GM10248 (cell line): ENCODE measurements at regions not wholly inside any gene's neighbourhood (a gene's known extent, or its start where the extent isn't known, plus 50 kb on each side); places are given as distances from the start of the nearest gene placed in this dataset.

ENCODE experiments used
- CTCF ChIA-PET: fragments of 300-600 bp; sonication (Branson Sonifier 250); formaldehyde crosslinking; extraction: SDS; loops from one replicate; lab custom pipeline; 2021; ENCODE audit warnings: antibody characterized with exemption; lab: Yijun Ruan, JAX
- POLR2A ChIA-PET: fragments of 350-650 bp; sonication (Branson Sonifier 250); formaldehyde crosslinking; extraction: SDS; loops from one replicate; lab custom pipeline; 2020; ENCODE audit warnings: antibody characterized with exemption; lab: Yijun Ruan, JAX
- DNase-seq: peaks from one replicate; pipeline ENCODE4 v3.0.0; 2012; ENCODE audit errors: extremely low spot score
- TF ChIP-seq, protein P1 (sequence below): IDR thresholded peaks from 2 replicates; pipeline ENCODE4 v1.5.1; 2012; ENCODE audit warnings: mild to moderate bottlenecking, low read depth; ENCODE audit errors: extremely low read depth, missing control alignments, control extremely low read depth

DNA sequence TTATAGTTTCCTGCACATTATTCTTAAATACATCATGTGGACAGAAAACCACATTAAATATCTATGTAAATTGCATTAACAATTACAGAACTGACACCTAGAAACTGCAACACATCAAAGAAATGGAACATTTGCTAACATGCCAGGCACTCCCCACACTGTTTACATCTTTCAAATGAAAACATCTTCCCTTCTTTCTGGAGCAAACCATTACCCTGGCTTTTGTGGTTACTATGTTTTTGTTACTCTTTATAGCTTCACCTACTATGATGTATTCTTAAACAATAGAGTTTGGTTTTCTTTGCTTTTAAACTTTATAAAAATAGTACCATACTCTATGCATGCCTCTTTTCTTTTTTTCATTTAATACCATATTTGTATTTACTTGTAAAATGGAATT lies 1894.5 kb upstream of the CELF4 start:
- no peak for DNase-seq
- CTCF ChIA-PET, result no interaction called here
- TF ChIP-seq, protein P1, sequence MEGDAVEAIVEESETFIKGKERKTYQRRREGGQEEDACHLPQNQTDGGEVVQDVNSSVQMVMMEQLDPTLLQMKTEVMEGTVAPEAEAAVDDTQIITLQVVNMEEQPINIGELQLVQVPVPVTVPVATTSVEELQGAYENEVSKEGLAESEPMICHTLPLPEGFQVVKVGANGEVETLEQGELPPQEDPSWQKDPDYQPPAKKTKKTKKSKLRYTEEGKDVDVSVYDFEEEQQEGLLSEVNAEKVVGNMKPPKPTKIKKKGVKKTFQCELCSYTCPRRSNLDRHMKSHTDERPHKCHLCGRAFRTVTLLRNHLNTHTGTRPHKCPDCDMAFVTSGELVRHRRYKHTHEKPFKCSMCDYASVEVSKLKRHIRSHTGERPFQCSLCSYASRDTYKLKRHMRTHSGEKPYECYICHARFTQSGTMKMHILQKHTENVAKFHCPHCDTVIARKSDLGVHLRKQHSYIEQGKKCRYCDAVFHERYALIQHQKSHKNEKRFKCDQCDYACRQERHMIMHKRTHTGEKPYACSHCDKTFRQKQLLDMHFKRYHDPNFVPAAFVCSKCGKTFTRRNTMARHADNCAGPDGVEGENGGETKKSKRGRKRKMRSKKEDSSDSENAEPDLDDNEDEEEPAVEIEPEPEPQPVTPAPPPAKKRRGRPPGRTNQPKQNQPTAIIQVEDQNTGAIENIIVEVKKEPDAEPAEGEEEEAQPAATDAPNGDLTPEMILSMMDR, result no peak
- POLR2A ChIA-PET, result no interaction called here

DNA sequence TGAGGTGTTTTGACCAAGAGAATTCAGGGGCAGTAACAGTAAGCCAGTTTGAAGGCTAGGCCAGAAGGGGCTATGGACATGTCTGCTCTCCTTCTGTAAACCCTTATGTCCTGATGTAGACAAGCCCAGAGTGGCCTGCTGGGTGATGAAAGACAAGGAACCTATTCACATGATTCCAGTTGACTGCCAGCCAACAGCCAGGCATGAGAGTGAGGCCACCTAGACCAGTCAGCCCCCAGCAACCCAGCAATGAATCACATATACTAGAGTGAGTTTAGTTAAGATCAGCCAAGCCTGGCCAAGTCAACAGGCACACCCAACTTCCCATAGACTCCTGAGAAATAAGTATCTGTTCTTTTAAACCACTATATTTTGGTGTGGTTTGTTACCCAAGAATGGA lies 1889.7 kb upstream of the CELF4 start:
- POLR2A ChIA-PET, result no interaction called here
- TF ChIP-seq, protein P1, result no peak
- DNase-seq, result no peak
- CTCF ChIA-PET, result no interaction called here

DNA sequence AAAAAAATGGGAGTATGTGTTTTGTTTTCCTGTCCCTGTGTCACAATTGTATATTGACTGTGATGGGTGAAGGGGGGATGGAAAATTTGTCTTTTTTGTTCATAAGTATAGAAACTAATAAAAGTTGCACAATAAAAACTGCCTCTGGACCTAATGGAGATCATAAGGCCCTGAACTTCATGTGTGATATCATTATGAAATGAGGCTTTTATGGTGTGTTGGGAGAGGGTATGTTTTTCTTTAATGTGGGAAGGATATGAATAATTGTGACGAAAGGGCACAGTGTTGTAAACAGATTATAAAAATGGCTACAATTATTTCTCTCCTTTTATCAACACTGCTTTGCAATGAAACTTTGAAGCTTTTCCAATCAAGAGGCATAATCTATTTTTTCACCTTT lies 1889.3 kb upstream of the CELF4 start:
- ChIA-PET POLR2A (no interaction called here), CTCF (no interaction called here)
- TF ChIP-seq, protein P1, result no peak
- no peak for DNase-seq

DNA sequence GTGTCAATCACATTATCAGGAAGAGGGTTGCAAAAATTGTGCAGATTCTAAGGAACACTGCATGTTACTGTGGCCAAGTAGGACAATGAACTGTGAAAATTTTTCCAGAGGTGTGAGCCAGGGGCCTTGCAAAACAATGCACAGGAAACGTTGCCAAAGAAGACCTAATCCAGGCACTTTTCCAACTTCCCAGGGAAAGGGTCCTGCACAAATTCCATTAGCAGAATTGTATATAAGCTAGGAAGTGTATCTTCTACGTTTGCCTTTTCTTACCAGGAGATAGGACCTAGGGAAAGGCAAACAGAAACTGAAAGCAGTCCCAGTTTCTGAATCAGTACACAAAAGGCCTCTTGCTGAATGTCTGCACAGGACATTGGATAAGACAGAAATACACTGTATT lies 1888.3 kb upstream of the CELF4 start:
- DNase-seq, result no peak
- TF ChIP-seq, protein P1, result no peak
- ChIA-PET POLR2A (no interaction called here), CTCF (no interaction called here)

DNA sequence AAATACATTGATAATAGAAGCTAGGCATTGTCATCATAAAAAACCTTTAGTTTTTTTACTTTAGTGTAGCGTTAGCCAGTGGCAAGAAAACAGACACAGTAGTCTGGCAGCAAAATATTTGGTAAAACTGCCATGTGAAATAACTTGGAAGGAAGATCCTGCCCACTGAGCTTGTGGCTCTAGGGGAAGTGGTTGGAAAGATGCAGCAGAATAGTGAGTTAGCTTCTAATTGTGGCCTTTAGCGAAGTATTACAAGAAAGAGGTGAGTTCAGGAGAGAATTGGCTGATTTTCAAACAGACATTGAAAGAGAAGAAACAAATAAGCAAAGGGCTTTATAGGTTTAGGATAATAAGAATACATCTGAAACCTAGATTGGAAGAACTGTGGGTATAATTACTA lies 1887.8 kb upstream of the CELF4 start:
- DNase-seq, result no peak
- TF ChIP-seq, protein P1, result no peak
- POLR2A ChIA-PET, result no interaction called here
- CTCF ChIA-PET, result no interaction called here

DNA sequence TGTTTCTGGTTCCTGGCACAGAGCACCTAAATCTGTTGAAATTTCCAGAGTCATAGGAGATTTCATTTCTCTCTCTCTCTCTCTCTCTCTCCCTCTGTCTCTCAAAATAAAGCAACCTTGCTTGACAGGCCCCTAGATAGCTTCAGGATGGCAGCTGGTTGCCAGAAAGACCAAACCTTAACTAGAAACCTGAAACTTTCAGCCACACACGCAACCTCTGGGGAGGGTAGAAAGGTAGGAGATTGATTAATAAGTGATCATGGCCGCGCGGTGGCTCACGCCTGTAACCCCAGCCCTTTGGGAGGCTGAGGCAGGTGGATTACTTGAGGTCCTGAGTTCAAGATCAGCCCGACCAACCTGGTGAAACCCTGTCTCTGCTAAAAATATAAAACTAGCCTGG lies 1885.4 kb upstream of the CELF4 start:
- ChIA-PET POLR2A (no interaction called here), CTCF (interaction anchor here (0.8 kb wide), 1 partner anchor 30 kb away, joined by 3 read pairs; no protein-coding TSS in a partner anchor)
- no peak for DNase-seq
- TF ChIP-seq, protein P1, result no peak

DNA sequence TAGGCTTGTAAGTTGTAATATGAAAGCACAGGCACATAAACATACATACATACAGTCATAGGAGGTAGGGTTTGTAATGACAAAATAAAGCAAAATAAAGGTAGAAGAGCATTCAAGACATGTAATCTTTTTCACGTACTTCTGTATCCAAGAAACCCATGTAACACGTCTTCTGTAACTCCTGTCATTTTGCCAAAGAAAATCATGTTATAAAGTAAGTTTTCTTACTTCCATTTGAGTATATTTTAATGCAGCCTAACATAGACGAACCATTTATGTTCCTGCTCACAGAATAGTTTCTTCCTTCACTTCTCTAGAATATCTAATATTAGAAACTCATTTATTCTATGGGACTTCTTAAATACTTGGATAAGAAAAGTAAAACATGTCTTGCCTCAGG lies 1884.0 kb upstream of the CELF4 start:
- TF ChIP-seq, protein P1, result no peak
- POLR2A ChIA-PET, result no interaction called here
- DNase-seq, result no peak
- CTCF ChIA-PET, result no interaction called here
